ENCODE measurements at regions not wholly inside any gene's neighbourhood (a gene's known extent, or its start where the extent isn't known, plus 50 kb on each side); places are given as distances from the start of the nearest gene placed in this dataset.

GRCh38 chr16:86251682-86252081, 258.6 kb upstream of the FOXF1 start:
- no peaks in the 10 kb centered on the region for H3F3A ChIP-seq (ENCODE audit: control insufficient read depth, insufficient read depth)
- no peak overlapping the region for H3K4me3 ChIP-seq (ENCODE audit: low read length)
- no peak overlapping the region for H3K27ac ChIP-seq (ENCODE audit: low read depth, low read length)
- H3K27me3 ChIP-seq (ENCODE audit: control insufficient read depth, low read length): 0 out of 2 replicates have a peak, but pooled peaks cover 2% of the 10 kb centered on the region
- H3K4me1 ChIP-seq (ENCODE audit: control insufficient read depth, low read length): no peaks in the 10 kb centered on the region
- no peaks in the 10 kb centered on the region for H4K20me1 ChIP-seq (ENCODE audit: control insufficient read depth, insufficient read depth, low read depth, low read length)
- H3K9me2 ChIP-seq (replicated peaks; ENCODE audit: control insufficient read depth, low read length): no peaks in the 10 kb centered on the region
- no peak overlapping the region for H3K4me2 ChIP-seq (ENCODE audit: low read length)
- no peaks in the 10 kb centered on the region for H3K36me3 ChIP-seq (ENCODE audit: control insufficient read depth, low read length)
- no peaks in the 10 kb centered on the region for H3K9me3 ChIP-seq (ENCODE audit: control insufficient read depth, insufficient read depth, low read length)
- no peaks in the 10 kb centered on the region for H3K79me2 ChIP-seq (ENCODE audit: control insufficient read depth, low read length)
- TF ChIP-seq EZH2phosphoT487 (IDR thresholded peaks at IDR 0.05; ENCODE audit: borderline replicate concordance, low read length) (no peak), CTCF (IDR thresholded peaks at IDR 0.05; ENCODE audit: low read depth, low read length, poor library complexity, severe bottlenecking) (no peak)

- no peak for TF ChIP-seq EZH2phosphoT487 (IDR thresholded peaks at IDR 0.05; ENCODE audit: borderline replicate concordance, low read length)
- peak; percentile 74 for TF ChIP-seq CTCF (IDR thresholded peaks at IDR 0.05; ENCODE audit: low read depth, low read length, poor library complexity, severe bottlenecking)
- no peak overlapping the region for H3K27ac ChIP-seq (ENCODE audit: low read depth, low read length)
- H3K9me2 ChIP-seq (replicated peaks; ENCODE audit: control insufficient read depth, low read length): no peaks in the 10 kb centered on the region
- no peaks in the 10 kb centered on the region for H3F3A ChIP-seq (ENCODE audit: control insufficient read depth, insufficient read depth)
- H4K20me1 ChIP-seq (ENCODE audit: control insufficient read depth, insufficient read depth, low read depth, low read length): no peaks in the 10 kb centered on the region
- H3K4me3 ChIP-seq (ENCODE audit: low read length): no peak overlapping the region
- no peak overlapping the region for H3K4me2 ChIP-seq (ENCODE audit: low read length)
- 0 out of 2 replicates have a peak, but pooled peaks cover 2% of the 10 kb centered on the region for H3K27me3 ChIP-seq (ENCODE audit: control insufficient read depth, low read length)
- no peaks in the 10 kb centered on the region for H3K4me1 ChIP-seq (ENCODE audit: control insufficient read depth, low read length)
- H3K79me2 ChIP-seq (ENCODE audit: control insufficient read depth, low read length): no peaks in the 10 kb centered on the region
- H3K9me3 ChIP-seq (ENCODE audit: control insufficient read depth, insufficient read depth, low read length): no peaks in the 10 kb centered on the region
- no peaks in the 10 kb centered on the region for H3K36me3 ChIP-seq (ENCODE audit: control insufficient read depth, low read length)
These were observed 257.7 kb upstream of the FOXF1 start for GRCh38 chr16:86252596-86252995.

- TF ChIP-seq EZH2phosphoT487 (IDR thresholded peaks at IDR 0.05; ENCODE audit: borderline replicate concordance, low read length) (no peak), CTCF (IDR thresholded peaks at IDR 0.05; ENCODE audit: low read depth, low read length, poor library complexity, severe bottlenecking) (no peak)
These were observed 254.4 kb upstream of the FOXF1 start for GRCh38 chr16:86255966-86256365.

More at GRCh38 chr16:86255966-86256365, 254.4 kb upstream of the FOXF1 start:
- H3K4me1 ChIP-seq (ENCODE audit: control insufficient read depth, low read length): no peaks in the 10 kb centered on the region
- H3F3A ChIP-seq (ENCODE audit: control insufficient read depth, insufficient read depth): no peaks in the 10 kb centered on the region
- no peaks in the 10 kb centered on the region for H3K36me3 ChIP-seq (ENCODE audit: control insufficient read depth, low read length)
- no peaks in the 10 kb centered on the region for H4K20me1 ChIP-seq (ENCODE audit: control insufficient read depth, insufficient read depth, low read depth, low read length)
- peaks cover 3% of the 10 kb centered on the region; the same call in 1 of the 2 replicates for H3K9me3 ChIP-seq (ENCODE audit: control insufficient read depth, insufficient read depth, low read length)
- no peaks in the 10 kb centered on the region for H3K79me2 ChIP-seq (ENCODE audit: control insufficient read depth, low read length)
- no peak overlapping the region for H3K4me2 ChIP-seq (ENCODE audit: low read length)
- H3K9me2 ChIP-seq (replicated peaks; ENCODE audit: control insufficient read depth, low read length): no peaks in the 10 kb centered on the region
- H3K4me3 ChIP-seq (ENCODE audit: low read length): no peak overlapping the region
- H3K27me3 ChIP-seq (ENCODE audit: control insufficient read depth, low read length): 0 out of 2 replicates have a peak, but pooled peaks cover 2% of the 10 kb centered on the region
- no peak overlapping the region for H3K27ac ChIP-seq (ENCODE audit: low read depth, low read length)

Data from DOHH2 (cell line).